Nephron progenitor cell (in vitro differentiated cells): ENCODE measurements at regions not wholly inside any gene's neighbourhood (a gene's known extent, or its start where the extent isn't known, plus 50 kb on each side); places are given as distances from the start of the nearest gene placed in this dataset.
A peak's percentile ranks its signal among the peaks of the same experiment; 100 is the strongest.

Experiments used
- DNase-seq: peaks from one replicate; pipeline ENCODE4 v3.0.0; 2021
- H3K27ac Mint-ChIP-seq: 2 replicates; pipeline ENCODE4 v1.8.0; 2021; ENCODE audit warnings: mild to moderate bottlenecking, moderate library complexity, mixed read lengths
- H3K27me3 Mint-ChIP-seq: 2 replicates; pipeline ENCODE4 v1.8.0; 2021; ENCODE audit warnings: mild to moderate bottlenecking, low read depth, mixed read lengths; ENCODE audit not compliant: poor library complexity
- H3K36me3 Mint-ChIP-seq: 2 replicates; pipeline ENCODE4 v1.8.0; 2021; ENCODE audit warnings: low read depth, mixed read lengths
- H3K4me1 Mint-ChIP-seq: 2 replicates; pipeline ENCODE4 v1.8.0; 2021; ENCODE audit warnings: mixed read lengths
- H3K4me3 Mint-ChIP-seq: 2 replicates; pipeline ENCODE4 v1.8.0; 2021; ENCODE audit warnings: mild to moderate bottlenecking, moderate library complexity, mixed read lengths
- H3K9me3 Mint-ChIP-seq: 2 replicates; pipeline ENCODE4 v1.8.0; 2021; ENCODE audit warnings: mild to moderate bottlenecking, moderate library complexity, mixed read lengths
- TF ChIP-seq, protein P1 (sequence below): fragments of 200-600 bp; sonication (generic); IDR thresholded peaks from 2 replicates; pipeline ENCODE4 v1.5.0; 2021; ENCODE audit warnings: antibody characterized with exemption

DNA sequence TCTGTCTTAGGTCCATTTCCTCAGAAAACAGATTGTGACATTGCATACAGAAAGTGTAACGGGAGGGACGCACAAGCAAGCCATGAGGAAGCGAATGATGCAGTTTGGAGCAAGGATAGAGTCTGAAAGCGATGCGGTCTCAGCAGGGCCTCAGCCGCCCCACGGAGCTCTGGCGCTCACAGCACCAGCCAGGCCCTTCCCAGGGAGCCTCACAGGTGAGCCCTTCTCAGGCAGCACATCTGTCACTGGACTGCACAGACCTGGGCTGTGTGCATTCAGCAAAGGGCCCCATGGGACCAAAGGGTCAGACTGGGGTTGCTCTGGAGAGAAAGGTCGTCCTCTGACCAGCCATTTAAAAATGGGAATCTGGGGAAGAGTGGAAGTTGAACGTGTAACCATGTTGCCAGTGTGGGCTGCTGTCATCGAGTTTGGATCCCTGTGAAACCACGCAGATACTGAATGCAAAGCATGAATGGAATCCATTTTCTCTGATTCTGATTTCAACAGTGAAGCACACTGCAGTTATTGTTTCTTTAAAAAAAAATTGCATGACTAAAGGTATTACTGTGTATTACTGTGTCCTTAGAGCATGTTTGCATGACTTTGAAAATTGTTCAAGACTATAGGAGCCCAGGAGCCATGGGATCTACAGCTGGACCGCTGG lies 350.0 kb upstream of the AKR1E2 start:
- DNase-seq, result peak; percentile 11
- Mint-ChIP-seq H3K36me3 (no peaks in the 10 kb centered on the region), H3K4me3 (no peak overlapping the region), H3K27me3 (no peaks in the 10 kb centered on the region), H3K9me3 (no peaks in the 10 kb centered on the region), H3K27ac (no peak overlapping the region), H3K4me1 (peaks cover 25% of the 10 kb centered on the region)
- TF ChIP-seq, protein P1, sequence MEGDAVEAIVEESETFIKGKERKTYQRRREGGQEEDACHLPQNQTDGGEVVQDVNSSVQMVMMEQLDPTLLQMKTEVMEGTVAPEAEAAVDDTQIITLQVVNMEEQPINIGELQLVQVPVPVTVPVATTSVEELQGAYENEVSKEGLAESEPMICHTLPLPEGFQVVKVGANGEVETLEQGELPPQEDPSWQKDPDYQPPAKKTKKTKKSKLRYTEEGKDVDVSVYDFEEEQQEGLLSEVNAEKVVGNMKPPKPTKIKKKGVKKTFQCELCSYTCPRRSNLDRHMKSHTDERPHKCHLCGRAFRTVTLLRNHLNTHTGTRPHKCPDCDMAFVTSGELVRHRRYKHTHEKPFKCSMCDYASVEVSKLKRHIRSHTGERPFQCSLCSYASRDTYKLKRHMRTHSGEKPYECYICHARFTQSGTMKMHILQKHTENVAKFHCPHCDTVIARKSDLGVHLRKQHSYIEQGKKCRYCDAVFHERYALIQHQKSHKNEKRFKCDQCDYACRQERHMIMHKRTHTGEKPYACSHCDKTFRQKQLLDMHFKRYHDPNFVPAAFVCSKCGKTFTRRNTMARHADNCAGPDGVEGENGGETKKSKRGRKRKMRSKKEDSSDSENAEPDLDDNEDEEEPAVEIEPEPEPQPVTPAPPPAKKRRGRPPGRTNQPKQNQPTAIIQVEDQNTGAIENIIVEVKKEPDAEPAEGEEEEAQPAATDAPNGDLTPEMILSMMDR, result no peak

DNA sequence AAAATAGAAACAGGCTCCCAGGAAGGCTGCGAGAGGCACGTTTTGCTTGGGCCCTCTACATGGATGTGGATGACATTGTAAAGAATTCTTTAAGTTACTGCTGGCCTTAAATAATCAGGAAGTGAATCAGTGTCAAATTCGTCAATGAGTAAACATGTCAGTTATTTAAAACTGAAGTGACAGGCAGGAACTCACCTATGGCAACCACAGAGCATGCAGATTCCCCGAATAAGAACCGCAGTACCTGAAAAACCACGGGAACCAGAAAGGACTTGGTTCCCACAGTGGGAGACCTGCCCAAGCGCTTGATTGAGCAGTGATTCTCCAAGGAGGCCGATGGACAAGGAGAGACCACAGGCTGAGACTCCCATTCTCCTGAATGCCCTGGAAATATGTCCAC lies 351.2 kb upstream of the AKR1E2 start:
- Mint-ChIP-seq H3K4me3 (no peak overlapping the region), H3K9me3 (no peaks in the 10 kb centered on the region), H3K27ac (peak overlapping the region; percentile 58), H3K27me3 (no peaks in the 10 kb centered on the region), H3K36me3 (no peaks in the 10 kb centered on the region), H3K4me1 (peaks cover 25% of the 10 kb centered on the region)
- TF ChIP-seq, protein P1, result no peak
- no peak for DNase-seq

DNA sequence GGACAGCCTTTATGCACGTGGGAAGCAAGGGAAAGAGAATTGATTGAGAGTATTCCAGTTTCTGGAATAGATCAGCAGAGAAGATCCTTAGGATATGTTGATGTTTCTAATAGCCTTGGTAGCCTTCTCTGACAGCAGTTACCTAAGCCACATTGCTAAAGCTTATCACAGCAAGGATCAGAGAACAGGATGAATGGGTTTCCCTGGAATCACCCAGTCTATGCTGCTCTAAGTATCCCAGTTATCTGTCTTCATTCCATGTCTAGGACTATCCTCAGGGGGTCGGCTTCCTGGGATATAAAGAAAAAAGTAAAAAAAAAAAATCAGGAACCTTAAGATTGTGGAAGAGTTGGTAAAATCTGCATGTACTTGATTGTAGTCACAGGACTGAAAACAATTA lies 352.0 kb upstream of the AKR1E2 start:
- no peaks in the 10 kb centered on the region for H3K9me3 Mint-ChIP-seq
- peaks cover 25% of the 10 kb centered on the region for H3K4me1 Mint-ChIP-seq
- H3K27ac Mint-ChIP-seq, result no peak overlapping the region
- no peaks in the 10 kb centered on the region for H3K27me3 Mint-ChIP-seq
- no peak for DNase-seq
- TF ChIP-seq, protein P1, result no peak
- no peaks in the 10 kb centered on the region for H3K36me3 Mint-ChIP-seq
- no peak overlapping the region for H3K4me3 Mint-ChIP-seq

- no peak for DNase-seq
- Mint-ChIP-seq H3K36me3 (no peaks in the 10 kb centered on the region), H3K9me3 (no peaks in the 10 kb centered on the region), H3K4me3 (no peak overlapping the region), H3K27ac (no peak overlapping the region), H3K4me1 (peaks cover 25% of the 10 kb centered on the region), H3K27me3 (no peaks in the 10 kb centered on the region)
- TF ChIP-seq, protein P1, result no peak
Observed at GRCh38 chr10:4472190-4472904, 353.7 kb upstream of the AKR1E2 start.

DNA sequence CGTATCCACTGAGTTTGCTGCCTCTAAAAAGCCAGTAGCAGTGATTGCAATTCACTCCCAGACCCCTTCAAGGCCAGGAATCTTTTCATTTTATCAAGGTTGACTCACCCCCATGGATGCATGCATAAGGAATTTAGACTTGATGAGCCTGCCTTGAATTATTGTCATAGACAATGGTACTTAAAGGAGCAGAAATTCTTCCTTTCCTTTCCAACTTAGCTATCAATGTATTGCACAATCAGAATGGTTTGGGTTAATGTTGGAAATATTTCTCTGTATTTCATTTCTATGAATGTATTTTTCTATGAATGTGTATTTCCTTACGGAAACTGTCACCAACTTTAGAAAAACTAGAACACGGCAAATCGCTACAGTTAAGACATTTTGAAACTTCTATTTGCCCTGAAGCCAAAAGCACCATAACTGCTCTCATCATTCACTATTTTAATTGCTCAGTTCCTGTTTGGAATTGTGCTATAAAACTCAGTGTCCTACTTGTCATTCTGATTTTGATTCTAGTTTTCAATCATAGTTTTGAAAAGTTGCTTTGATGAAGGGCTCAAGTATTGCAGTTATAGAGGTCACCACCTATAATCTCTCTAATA lies 355.7 kb upstream of the AKR1E2 start:
- H3K4me1 Mint-ChIP-seq, result peaks cover 19% of the 10 kb centered on the region
- no peak overlapping the region for H3K4me3 Mint-ChIP-seq
- no peaks in the 10 kb centered on the region for H3K36me3 Mint-ChIP-seq
- TF ChIP-seq, protein P1, result no peak
- H3K9me3 Mint-ChIP-seq, result no peaks in the 10 kb centered on the region
- no peaks in the 10 kb centered on the region for H3K27me3 Mint-ChIP-seq
- no peak for DNase-seq
- H3K27ac Mint-ChIP-seq, result no peak overlapping the region
